LHCN-M2 (cell line): ENCODE measurements at regions not wholly inside any gene's neighbourhood (a gene's known extent, or its start where the extent isn't known, plus 50 kb on each side); places are given as distances from the start of the nearest gene placed in this dataset.
A peak's percentile ranks its signal among the peaks of the same experiment; 100 is the strongest.
"Not testable (repeated sequence)": the region's sequence is repeated elsewhere in the genome, so short reads cannot be mapped to it uniquely, and the experiment has no call there.

Source experiments
- DNase-seq: peaks from one replicate; pipeline ENCODE4 v3.0.0-alpha.2; 2012; ENCODE audit warnings: low read depth

- DNase-seq, result no peak
Observed at GRCh38 chr1:244758708-244759107, 76.8 kb upstream of the COX20 start.

DNA sequence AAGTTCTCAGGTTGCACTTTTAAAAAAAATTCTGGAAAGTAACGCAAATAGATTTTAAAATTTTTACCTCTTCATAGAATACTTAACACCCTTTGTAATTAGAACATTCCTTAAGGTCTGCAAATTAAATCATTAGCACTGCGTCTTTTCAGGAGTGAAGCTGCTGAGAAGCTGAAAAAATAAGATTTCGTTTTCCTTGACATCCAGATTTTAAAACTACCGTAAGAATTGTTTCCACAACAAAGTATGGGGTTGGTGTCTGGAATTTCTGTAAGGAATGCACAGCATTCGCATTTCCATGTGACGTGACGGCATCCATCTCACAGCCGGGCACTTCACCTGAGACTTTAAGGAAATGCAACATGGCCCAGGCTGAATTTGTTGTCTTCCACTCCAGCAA is 76.3 kb upstream of the COX20 start:
- DNase-seq, result no peak

GRCh38 chr1:244760471-244760870 is 75.0 kb upstream of the COX20 start:
- DNase-seq, result no peak

DNA sequence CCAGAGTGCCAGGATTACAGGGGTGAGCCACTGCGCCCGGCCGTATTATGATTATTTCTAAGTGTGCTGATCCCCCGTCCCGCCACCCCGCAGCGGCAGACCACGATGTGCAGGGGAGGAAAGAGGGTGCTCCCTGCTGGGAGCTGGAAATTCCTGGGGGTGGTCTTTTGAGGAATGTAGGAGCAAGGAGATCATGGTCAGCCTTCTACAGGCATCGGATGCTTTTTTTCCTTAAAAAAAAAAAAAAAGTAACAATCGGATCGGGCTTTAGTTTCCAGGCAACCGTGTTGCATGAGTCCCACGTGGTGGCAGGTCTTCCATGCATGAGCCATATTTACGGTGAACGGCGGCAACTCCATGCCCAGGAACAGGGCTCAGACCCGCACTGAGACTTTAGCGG is 74.2 kb upstream of the COX20 start:
- DNase-seq, result no peak

DNA sequence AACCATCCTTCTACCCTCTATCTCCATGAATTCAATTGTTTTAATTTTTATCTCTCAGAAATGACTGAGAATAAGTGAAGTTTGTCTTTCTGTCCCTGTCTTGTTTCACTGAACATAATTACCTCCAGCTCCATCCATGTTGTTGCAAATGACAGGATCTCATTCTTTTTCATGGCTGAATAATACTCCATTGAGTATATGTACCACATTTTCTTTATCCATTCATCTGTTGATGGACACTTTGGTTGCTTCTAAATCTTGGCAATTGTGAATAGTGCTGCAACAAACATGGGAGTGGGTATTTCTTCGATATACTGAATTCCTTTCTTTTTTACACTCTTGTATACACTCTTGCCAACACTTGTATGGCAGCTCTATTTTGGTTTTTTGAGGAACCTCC is 72.8 kb upstream of the COX20 start:
- DNase-seq, result no peak

- no peak for DNase-seq
Observed at GRCh38 chr1:244768186-244768585, 67.3 kb upstream of the COX20 start.

DNA sequence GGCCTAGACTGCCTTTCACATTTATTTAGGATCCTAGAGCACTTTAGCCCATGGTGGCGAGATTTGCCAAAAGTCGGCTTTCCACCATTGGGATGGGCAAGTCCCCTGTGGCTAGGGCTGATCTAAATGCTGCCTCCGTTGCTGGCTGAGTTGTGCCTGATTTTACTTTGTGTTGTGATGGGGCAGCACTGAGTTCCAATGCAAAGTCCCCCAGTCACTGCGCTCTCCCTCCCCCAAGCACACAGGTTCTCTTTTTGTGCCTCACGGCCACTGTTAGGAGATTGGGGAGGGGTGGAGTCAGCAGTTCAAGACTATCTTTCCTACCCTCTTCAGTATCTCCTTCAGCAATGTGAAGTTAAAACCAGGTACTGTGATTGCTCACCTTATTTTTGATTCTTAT is 66.7 kb upstream of the COX20 start:
- no peak for DNase-seq

- DNase-seq, result peak; percentile 46
Observed at GRCh38 chr1:244770556-244770955, 64.9 kb upstream of the COX20 start.

GRCh38 chr1:244773513-244773912 is 61.9 kb upstream of the COX20 start:
- no peak for DNase-seq

DNA sequence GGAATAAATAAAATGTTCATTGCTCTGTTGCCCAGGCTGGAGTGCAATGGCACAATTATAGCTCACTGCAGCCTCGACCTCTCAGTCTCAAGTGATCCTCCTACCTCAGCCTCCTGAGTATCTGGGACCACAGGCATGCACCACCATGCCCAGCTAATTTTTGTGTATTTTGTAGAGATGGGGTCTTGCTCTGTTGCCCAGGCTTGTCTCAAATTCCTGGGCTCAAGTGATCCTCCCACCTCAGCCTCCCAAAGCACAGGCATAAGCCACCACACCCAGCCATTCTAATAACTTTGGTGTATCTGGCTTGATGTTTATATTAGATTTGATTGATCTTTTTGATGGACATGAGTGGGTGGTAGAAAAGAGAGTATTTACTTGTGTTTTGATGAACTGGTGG is 58.7 kb upstream of the COX20 start:
- not testable (repeated sequence) for DNase-seq

DNA sequence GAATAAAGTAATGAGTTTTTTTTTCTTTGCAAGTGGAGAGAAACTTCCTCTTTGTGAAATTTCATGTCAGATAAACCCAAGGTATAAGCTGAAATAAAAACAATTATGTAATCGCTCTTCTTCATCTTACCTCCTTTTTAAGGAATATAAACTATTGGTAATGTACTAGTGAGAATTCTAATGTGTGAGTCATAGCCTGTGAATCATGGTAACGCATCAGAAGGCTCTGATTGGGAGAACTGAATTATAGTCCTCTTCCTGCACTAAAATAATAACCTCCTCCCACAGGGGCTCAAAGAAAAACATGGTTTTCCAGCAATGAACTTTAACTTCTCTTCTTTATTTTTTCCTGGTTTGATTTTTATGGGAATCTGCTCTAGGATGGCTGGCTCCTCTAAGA is 57.1 kb upstream of the COX20 start:
- DNase-seq, result peak; percentile 76

DNA sequence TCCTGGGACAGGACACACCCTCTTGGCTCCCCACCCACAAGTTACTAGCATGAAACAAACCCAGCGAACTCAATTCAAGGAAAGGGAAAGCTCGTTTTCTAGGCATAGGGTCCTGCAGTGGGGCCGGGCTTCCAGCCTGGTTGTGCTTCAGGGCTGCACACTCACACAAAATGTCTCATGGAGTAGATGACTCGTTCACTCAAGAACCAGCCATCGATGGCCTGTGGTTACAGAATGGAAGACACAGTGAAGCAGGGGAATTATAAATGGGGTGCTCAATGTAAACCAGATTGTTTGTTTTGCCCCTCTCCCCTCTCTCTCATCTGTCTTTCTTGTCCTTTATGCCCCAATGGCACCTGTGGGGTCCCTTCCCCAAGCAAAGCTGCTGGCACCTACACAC is 56.0 kb upstream of the COX20 start:
- peak; percentile 26 for DNase-seq

- DNase-seq, result no peak
Observed at GRCh38 chr1:244780311-244780710, 55.1 kb upstream of the COX20 start.

DNA sequence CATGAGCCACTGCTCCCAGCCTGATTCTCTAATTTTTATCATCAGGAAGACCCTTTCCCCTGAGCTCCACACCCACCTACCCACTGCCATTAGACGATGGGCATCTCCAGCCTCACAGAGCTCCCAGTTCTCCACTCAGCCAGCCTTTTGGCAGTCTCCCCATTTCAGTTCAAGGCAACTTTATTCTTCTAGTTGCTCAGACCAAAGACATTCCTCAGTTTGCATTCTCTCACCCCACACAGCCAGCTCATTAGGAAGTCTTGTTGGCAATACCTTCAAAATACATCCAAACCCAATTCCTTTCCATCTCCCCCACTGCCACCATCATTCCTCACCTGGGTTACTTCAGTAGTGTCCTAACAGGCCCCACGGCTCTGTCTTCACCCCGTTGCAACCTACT is 53.4 kb upstream of the COX20 start:
- no peak for DNase-seq

- DNase-seq, result no peak
Observed at GRCh38 chr1:244783138-244783537, 52.3 kb upstream of the COX20 start.
